Keratinocyte (primary cell): ENCODE measurements at regions not wholly inside any gene's neighbourhood (a gene's known extent, or its start where the extent isn't known, plus 50 kb on each side); places are given as distances from the start of the nearest gene placed in this dataset.

Source experiments
- DNase-seq: peaks from one replicate; pipeline ENCODE4 v3.0.0-alpha.2; 2011; ENCODE audit warnings: low read depth, missing footprints, low spot score
- FAIRE-seq: peaks from 2 replicates; lab custom pipeline; 2011; peaks lifted over from hg19 to GRCh38; lab: Jason Lieb, UNC
- H2AFZ ChIP-seq: 2 replicates; pipeline ENCODE4 v1.6.0; 2012; ENCODE audit warnings: low read length, control low read depth, inconsistent platforms; ENCODE audit not compliant: control insufficient read depth
- H3K27ac ChIP-seq: 2 replicates; pipeline ENCODE4 v1.5.1; 2011; ENCODE audit warnings: low read length; ENCODE audit not compliant: control insufficient read depth, insufficient read depth
- H3K27me3 ChIP-seq: 3 replicates; pipeline ENCODE4 v1.6.0; 2011; ENCODE audit warnings: low read length; ENCODE audit not compliant: control insufficient read depth, insufficient read depth; ENCODE audit errors: extremely low read depth
- H3K36me3 ChIP-seq, 2 experiments: 2 replicates in 1 of 2; 3 replicates in 1 of 2; pipeline ENCODE4 v1.5.1; 2011; ENCODE audit warnings: low read length in 2 of 2, mild to moderate bottlenecking in 1 of 2; ENCODE audit not compliant: control insufficient read depth in 2 of 2, insufficient read depth in 2 of 2; ENCODE audit errors: extremely low read depth in 1 of 2
- H3K4me1 ChIP-seq: 3 replicates; pipeline ENCODE4 v1.5.1; 2011; ENCODE audit warnings: low read length; ENCODE audit not compliant: control insufficient read depth, insufficient read depth; ENCODE audit errors: extremely low read depth
- H3K4me2 ChIP-seq: 3 replicates; pipeline ENCODE4 v1.6.0; 2011; ENCODE audit warnings: low read depth, low read length; ENCODE audit not compliant: control insufficient read depth, insufficient read depth; ENCODE audit errors: extremely low read depth
- H3K4me3 ChIP-seq, 3 experiments: fragments of 200-600 bp in 1 of 3; sonication (generic) in 1 of 3; 2 replicates in 2 of 3; 3 replicates in 1 of 3; pipeline ENCODE4 v1.5.1; 2011 to 2016; ENCODE audit warnings: low read length in 3 of 3, mild to moderate bottlenecking in 3 of 3, control low read depth in 2 of 3, inconsistent platforms in 1 of 3, low read depth in 1 of 3, mixed read lengths in 1 of 3, mixed run types in 1 of 3, moderate library complexity in 1 of 3; ENCODE audit not compliant: control insufficient read depth in 2 of 3, insufficient read depth in 2 of 3; ENCODE audit errors: extremely low read depth in 1 of 3
- H3K79me2 ChIP-seq: 2 replicates; pipeline ENCODE4 v1.6.0; 2012; ENCODE audit warnings: low read length; ENCODE audit not compliant: control insufficient read depth, insufficient read depth
- H3K9ac ChIP-seq: 3 replicates; pipeline ENCODE4 v1.6.0; 2011; ENCODE audit warnings: low read length; ENCODE audit not compliant: control insufficient read depth, insufficient read depth; ENCODE audit errors: extremely low read depth
- H3K9me1 ChIP-seq: 3 replicates; pipeline ENCODE4 v1.6.0; 2011; ENCODE audit warnings: low read length; ENCODE audit not compliant: control insufficient read depth, insufficient read depth; ENCODE audit errors: extremely low read depth
- H3K9me3 ChIP-seq: 2 replicates; pipeline ENCODE4 v1.5.1; 2012; ENCODE audit warnings: low read depth, low read length; ENCODE audit not compliant: control insufficient read depth
- H4K20me1 ChIP-seq: 3 replicates; pipeline ENCODE4 v1.6.0; 2011; ENCODE audit warnings: low read length; ENCODE audit not compliant: control insufficient read depth, insufficient read depth; ENCODE audit errors: extremely low read depth
- EZH2 ChIP-seq: IDR thresholded peaks from one replicate; pipeline ENCODE4 v1.6.1; 2012; ENCODE audit warnings: inconsistent platforms, mild to moderate bottlenecking, low read length, moderate library complexity
- dilution Hi-C: fragments of 300-500 bp; cut with MboI; formaldehyde crosslinking; loops from one replicate; pipeline ENCODE4 v1.7.0; 2020; ENCODE audit warnings: low sequenced_read_pairs; ENCODE audit not compliant: extremely low pct_ligation_motif_present
- TF ChIP-seq, protein P1 (sequence below), 3 experiments: IDR thresholded peaks in 1 of 3; conservative IDR thresholded peaks in 1 of 3; optimal IDR thresholded peaks in 1 of 3; 2 replicates in 2 of 3; 3 replicates in 1 of 3; pipeline versions ENCODE3 to v1.5.1; 2011; ENCODE audit warnings: low read length in 3 of 3, mild to moderate bottlenecking in 3 of 3, moderate library complexity in 2 of 3, control low read depth in 1 of 3, inconsistent platforms in 1 of 3; ENCODE audit not compliant: insufficient read depth in 2 of 3; ENCODE audit errors: extremely low read depth in 1 of 3

DNA sequence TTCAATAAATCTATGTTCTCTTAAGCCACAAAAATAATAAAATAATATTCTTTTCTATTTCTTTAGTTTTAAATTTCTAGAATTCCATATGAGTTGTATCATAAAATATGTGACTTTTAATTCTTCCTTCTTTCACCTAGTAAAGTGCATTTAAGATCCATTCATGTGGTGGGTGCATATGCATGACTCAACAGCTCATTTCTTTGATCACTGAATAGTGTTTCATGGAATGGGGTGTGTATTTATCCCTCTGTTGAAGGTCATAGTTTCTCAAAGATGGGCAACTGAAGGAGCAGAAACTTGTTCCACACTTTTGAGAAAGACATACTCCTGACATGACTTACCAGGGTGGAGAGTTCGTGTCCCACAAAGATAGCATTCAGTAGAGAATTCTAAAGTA, 1230.3 kb upstream of the AGA start:
- no peaks in the 10 kb centered on the region for H4K20me1 ChIP-seq
- H3K9me3 ChIP-seq = no peaks in the 10 kb centered on the region
- no peak overlapping the region for H2AFZ ChIP-seq
- H3K27me3 ChIP-seq = no peaks in the 10 kb centered on the region
- H3K9me1 ChIP-seq = no peaks in the 10 kb centered on the region
- dilution Hi-C loops = no loop called here
- no peaks in the 10 kb centered on the region for H3K36me3 ChIP-seq
- FAIRE-seq (no peak), DNase-seq (no peak)
- H3K27ac ChIP-seq = no peak overlapping the region
- no peaks in the 10 kb centered on the region for H3K79me2 ChIP-seq
- TF ChIP-seq, protein P1, sequence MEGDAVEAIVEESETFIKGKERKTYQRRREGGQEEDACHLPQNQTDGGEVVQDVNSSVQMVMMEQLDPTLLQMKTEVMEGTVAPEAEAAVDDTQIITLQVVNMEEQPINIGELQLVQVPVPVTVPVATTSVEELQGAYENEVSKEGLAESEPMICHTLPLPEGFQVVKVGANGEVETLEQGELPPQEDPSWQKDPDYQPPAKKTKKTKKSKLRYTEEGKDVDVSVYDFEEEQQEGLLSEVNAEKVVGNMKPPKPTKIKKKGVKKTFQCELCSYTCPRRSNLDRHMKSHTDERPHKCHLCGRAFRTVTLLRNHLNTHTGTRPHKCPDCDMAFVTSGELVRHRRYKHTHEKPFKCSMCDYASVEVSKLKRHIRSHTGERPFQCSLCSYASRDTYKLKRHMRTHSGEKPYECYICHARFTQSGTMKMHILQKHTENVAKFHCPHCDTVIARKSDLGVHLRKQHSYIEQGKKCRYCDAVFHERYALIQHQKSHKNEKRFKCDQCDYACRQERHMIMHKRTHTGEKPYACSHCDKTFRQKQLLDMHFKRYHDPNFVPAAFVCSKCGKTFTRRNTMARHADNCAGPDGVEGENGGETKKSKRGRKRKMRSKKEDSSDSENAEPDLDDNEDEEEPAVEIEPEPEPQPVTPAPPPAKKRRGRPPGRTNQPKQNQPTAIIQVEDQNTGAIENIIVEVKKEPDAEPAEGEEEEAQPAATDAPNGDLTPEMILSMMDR (optimal IDR thresholded peaks at IDR 0.05 in 1 of 3, IDR thresholded peaks at IDR 0.05 in 1 of 3, conservative IDR thresholded peaks at IDR 0.05 in 1 of 3; ENCODE audit: extremely low read depth in 1 of 3, insufficient read depth in 2 of 3, low read length in 3 of 3) = no peak
- no peak for TF ChIP-seq EZH2
- no peak overlapping the region for H3K4me2 ChIP-seq
- no peak overlapping the region for H3K9ac ChIP-seq
- no peaks in the 10 kb centered on the region for H3K4me1 ChIP-seq
- no peak overlapping the region for H3K4me3 ChIP-seq

DNA sequence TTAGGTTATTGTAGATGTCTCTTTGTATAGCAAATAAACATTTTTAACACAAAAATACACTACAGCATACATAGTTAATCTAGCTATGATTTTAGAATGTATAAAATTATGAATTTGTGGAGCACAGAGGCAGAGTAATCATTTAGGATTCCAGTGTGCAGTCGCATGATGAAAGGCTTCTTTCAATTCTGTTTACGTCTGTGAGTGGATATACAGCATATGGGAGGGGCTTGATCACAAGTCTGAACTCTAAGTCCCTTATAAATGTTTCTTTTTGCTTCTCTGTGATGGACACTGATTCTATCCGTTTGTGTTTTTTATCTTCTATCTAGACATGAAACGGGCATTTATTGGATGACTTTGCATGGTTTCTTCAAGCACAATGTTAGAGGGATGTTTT, 1239.6 kb upstream of the AGA start:
- Histone ChIP-seq H3K27me3 (no peaks in the 10 kb centered on the region), H3K36me3 (no peaks in the 10 kb centered on the region), H3K4me1 (no peaks in the 10 kb centered on the region), H3K79me2 (no peaks in the 10 kb centered on the region), H3K9me3 (no peaks in the 10 kb centered on the region), H4K20me1 (no peaks in the 10 kb centered on the region), H3K9me1 (no peaks in the 10 kb centered on the region), H3K27ac (no peak overlapping the region), H2AFZ (no peak overlapping the region), H3K9ac (no peak overlapping the region), H3K4me3 (no peak overlapping the region), H3K4me2 (no peak overlapping the region)
- dilution Hi-C loops = no loop called here
- DNase-seq = no peak
- TF ChIP-seq EZH2 = no peak
- TF ChIP-seq, protein P1 (optimal IDR thresholded peaks at IDR 0.05 in 1 of 3, IDR thresholded peaks at IDR 0.05 in 1 of 3, conservative IDR thresholded peaks at IDR 0.05 in 1 of 3; ENCODE audit: extremely low read depth in 1 of 3, insufficient read depth in 2 of 3, low read length in 3 of 3) = no peak
- FAIRE-seq = no peak
